Stimulated activated CD8-positive, alpha-beta memory T cell treated with anti-CD3 and anti-CD28 coated beads, Interleukin-7, amount 100 ng/mL, for 48 hours (primary cell): ENCODE measurements at regions not wholly inside any gene's neighbourhood (a gene's known extent, or its start where the extent isn't known, plus 50 kb on each side); places are given as distances from the start of the nearest gene placed in this dataset.

Experiments used
- DNase-seq, 2 donors: peaks; one replicate each; pipeline ENCODE4 v3.0.0-alpha.2; 2020; ENCODE audit warnings: low read depth in 1 of 2; ENCODE audit errors: extremely low read depth in 1 of 2

- DNase-seq, result no peak
Observed at GRCh38 chr20:50399917-50400704, 110.1 kb upstream of the PTPN1 start.

- no peak for DNase-seq
Observed at GRCh38 chr20:50400705-50401586, 109.2 kb upstream of the PTPN1 start.

GRCh38 chr20:50401587-50402418 lies 108.4 kb upstream of the PTPN1 start:
- no peak for DNase-seq

- no peak for DNase-seq
Observed at GRCh38 chr20:50403565-50404418, 106.4 kb upstream of the PTPN1 start.

- no peak for DNase-seq
Observed at GRCh38 chr20:50404419-50405234, 105.6 kb upstream of the PTPN1 start.

- DNase-seq, result no peak
Observed at GRCh38 chr20:50405235-50405914, 104.8 kb upstream of the PTPN1 start.

GRCh38 chr20:50405915-50406609 lies 104.1 kb upstream of the PTPN1 start:
- DNase-seq, result no peak

- DNase-seq, result no peak
Observed at GRCh38 chr20:50406610-50407136, 103.5 kb upstream of the PTPN1 start.

- no peak for DNase-seq
Observed at GRCh38 chr20:50408526-50409364, 101.4 kb upstream of the PTPN1 start.

GRCh38 chr20:50409495-50409894 lies 100.7 kb upstream of the PTPN1 start:
- no peak for DNase-seq

GRCh38 chr20:50410343-50410742 lies 99.8 kb upstream of the PTPN1 start:
- no peak for DNase-seq

- DNase-seq, result no peak
Observed at GRCh38 chr20:50412069-50412468, 98.1 kb upstream of the PTPN1 start.

- DNase-seq, result no peak
Observed at GRCh38 chr20:50412499-50412898, 97.7 kb upstream of the PTPN1 start.

- no peak for DNase-seq
Observed at GRCh38 chr20:50413088-50413500, 97.1 kb upstream of the PTPN1 start.

GRCh38 chr20:50415021-50415515 lies 95.1 kb upstream of the PTPN1 start:
- DNase-seq, result no peak

GRCh38 chr20:50415516-50416268 lies 94.5 kb upstream of the PTPN1 start:
- DNase-seq, result no peak
